Body of pancreas (tissue), 4 donors: ENCODE measurements at regions not wholly inside any gene's neighbourhood (a gene's known extent, or its start where the extent isn't known, plus 50 kb on each side); places are given as distances from the start of the nearest gene placed in this dataset.
"Not testable (repeated sequence)": the region's sequence is repeated elsewhere in the genome, so short reads cannot be mapped to it uniquely, and the experiment has no call there.

ENCODE experiments used
- CTCF ChIP-seq, 7 experiments: fragments of 450-650 bp in 4 of 7; fragments of 200-600 bp in 3 of 7; sonication (generic) in 3 of 7; IDR thresholded peaks; one replicate each; pipeline ENCODE4 v1.5.1; 2016 to 2019; ENCODE audit warnings: antibody characterized with exemption in 7 of 7
- POLR2A ChIP-seq, 3 donors: fragments of 450-650 bp; IDR thresholded peaks; one replicate each; pipeline ENCODE4 v1.6.1; 2016; ENCODE audit warnings: antibody characterized with exemption in 3 of 3, mild to moderate bottlenecking in 2 of 3

GRCh38 chr10:46796351-46796750 lies 114.9 kb upstream of the PTPN20 start:
- not testable (repeated sequence) for TF ChIP-seq CTCF, POLR2A (IDR thresholded peaks at IDR 0.05)
